GM21423 (cell line): ENCODE measurements at regions not wholly inside any gene's neighbourhood (a gene's known extent, or its start where the extent isn't known, plus 50 kb on each side); places are given as distances from the start of the nearest gene placed in this dataset.
"Not testable (repeated sequence)": the region's sequence is repeated elsewhere in the genome, so short reads cannot be mapped to it uniquely, and the experiment has no call there.

ENCODE experiments used
- ATAC-seq: cut with Tn5 transposase; IDR thresholded peaks from one replicate; pipeline ENCODE4 v1.9.1; 2021; ENCODE audit warnings: mild to moderate bottlenecking, moderate library complexity; ENCODE audit not compliant: unreplicated experiment

DNA sequence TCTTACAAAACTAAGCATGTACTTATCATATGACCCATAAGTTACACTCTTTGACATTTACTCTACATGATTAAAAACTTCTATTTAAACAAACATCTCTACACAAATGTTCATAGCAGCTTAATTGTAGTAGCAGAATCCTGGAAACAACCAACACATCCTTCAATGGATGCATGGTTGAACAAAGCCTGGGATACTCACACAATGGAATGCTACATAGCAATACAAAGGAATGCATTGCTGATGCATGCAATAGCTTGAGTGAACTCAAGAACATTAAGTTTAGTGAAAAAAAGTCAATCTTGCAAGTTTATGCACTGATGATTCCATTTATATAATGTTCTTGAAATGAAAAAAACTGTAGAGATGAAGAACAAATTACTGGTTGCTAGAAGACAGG lies 686.9 kb downstream of the LRRIQ3 start:
- ATAC-seq = no peak

DNA sequence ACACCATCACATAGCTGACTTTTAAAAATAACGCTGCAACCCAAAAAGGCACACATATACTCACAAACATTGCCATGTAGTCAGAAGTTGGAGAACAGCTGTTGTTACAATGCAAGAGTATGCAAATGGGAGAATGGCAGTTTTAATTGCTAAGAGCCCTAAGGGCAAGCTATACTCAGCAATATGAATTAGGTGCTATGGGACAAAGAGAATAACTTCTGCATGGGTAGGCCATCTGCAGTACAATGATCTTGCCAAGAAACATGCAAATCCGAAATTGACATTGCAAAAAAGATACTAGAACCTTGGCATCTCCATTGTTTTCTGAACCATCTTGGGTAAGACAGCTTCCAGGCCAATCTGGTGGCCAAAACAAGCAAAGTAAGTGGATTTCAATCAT lies 697.8 kb downstream of the LRRIQ3 start:
- ATAC-seq = no peak

DNA sequence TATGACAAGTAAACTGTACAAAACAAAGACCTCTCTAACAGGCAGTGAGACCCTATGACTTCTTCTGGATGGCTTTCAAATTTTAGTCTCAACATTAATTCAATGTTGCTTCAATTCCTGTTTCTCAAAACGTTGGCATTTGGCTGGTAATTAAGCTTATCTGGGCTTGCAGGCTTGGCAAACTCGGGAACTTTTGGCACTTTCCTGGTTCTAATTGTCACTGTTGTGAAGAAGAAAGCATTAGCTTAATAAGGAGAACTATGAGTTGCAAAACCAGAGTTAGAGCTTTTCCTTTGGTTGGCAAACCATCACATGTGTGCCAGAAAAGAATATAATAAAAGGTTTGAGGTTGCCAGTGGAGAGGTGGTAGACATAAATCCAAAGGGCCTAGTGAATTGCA lies 698.3 kb downstream of the LRRIQ3 start:
- ATAC-seq = no peak

DNA sequence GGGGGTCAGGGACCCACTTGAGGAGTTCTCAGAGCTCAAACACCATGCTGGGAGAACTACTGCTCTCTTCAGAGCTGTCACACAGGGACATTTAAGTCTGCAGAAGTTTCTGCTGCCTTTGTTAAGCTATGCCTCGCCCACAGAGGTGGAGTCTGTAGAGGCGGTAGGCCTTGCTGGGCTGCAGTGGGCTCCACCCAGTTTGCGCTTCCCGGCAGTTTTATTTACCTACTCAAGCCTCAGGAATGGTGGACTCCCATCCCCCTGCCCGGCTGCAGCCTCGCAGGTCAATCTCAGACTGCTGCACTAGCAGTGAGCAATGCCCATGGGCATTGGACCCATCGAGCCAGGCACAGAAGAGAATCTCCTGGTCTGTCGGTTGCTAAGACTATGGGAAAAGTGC lies 706.4 kb downstream of the LRRIQ3 start:
- no peak for ATAC-seq

DNA sequence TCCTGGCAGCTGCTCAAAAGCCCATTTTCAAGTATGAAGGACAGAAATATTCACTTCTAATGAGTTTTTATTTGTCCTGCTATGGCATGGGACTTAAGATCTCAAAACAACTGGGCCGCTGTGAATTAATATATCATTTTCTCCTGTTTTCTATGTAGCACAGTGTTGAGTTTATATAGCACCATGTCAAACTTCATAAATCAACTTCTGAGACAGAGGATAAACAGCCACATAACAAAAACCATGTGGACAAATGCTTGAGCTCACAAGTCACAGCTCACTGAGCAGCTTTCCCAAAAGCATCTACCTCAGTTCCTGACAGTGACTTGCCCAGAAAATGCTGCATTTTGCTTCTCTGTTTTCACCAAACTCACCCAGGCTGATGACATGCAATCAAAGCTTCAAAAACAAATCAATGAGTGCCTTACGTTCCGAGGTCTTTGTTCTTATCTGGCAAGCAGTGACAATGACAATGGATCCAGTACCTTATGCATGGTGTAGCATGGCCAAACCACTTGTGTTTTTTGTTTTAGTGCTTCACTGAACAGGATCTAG lies 722.6 kb downstream of the LRRIQ3 start:
- ATAC-seq = no peak

DNA sequence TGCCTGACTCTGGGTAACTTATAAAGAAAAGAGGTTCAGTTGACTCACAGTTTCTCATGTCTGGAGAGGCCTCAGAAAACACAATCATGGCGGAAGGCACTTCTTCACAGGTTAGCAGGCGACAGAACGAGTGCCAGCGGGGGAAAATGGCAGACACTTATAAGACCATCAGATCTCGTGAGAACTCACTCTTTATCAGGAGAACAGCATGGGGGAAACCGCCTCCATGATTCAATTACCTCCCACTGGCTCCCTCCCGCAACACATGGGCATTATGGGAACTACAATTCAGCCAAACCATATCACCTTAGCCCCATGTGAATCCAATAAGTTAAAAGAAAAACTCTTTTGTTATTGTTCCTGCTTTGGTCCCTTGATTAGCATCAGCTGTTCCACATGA lies 725.2 kb downstream of the LRRIQ3 start:
- ATAC-seq = no peak

DNA sequence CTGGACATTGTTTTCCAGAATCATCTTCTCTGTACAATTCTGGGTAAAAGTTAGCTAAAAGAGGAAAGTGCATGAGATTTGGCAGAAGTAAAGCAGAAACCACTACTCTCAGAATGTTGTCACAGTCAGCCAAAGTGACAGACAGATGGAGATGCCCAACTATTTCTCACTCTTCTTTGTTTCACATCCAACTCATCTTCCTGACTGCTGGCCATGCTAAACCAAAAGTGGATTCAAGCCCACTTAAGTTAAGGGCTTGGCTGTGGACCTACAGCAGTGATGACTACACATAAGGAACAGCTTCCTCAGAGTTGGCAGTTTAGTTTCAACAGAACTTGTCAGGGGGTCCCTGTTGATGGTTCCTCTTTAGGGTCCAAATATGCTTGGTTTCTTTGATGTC lies 730.2 kb downstream of the LRRIQ3 start:
- ATAC-seq = no peak

DNA sequence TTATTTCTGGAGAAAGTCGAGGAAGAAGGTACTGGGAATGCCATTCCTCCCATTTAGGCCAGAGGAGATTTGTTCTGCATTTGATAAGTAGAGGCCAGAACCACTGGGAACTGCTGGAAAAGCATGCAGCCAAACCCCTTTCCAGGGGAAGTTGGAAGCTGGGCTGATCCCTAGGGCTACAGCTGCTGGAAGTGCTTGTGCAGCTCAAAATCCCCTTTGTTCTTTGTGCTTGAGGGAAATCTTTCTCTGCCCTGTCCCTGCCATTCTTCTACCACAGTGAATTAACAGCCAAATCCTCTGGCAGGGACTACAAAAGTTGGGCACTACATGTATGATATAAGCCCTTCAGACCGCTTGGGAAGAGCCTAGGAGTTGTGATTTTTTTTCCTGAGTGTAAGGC lies 734.1 kb downstream of the LRRIQ3 start:
- ATAC-seq = no peak

DNA sequence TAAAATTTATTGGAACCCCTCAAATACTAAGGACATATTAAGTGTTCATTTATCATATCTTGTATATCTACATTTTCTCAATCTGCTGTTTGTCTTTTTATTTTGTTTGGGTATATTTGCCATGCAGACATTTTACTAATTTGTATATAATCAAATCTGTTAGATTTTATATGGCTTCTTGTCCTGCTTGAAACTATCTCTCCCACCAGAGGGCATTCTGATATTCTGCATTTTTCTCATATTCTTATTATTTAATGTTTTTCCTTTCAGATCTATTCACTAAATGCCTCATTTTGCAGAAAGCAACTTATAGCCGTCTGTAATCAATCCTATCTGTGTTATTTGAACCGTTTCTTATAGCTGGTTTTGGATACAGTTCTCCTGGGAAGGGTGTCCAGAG lies 745.5 kb downstream of the LRRIQ3 start:
- no peak for ATAC-seq

DNA sequence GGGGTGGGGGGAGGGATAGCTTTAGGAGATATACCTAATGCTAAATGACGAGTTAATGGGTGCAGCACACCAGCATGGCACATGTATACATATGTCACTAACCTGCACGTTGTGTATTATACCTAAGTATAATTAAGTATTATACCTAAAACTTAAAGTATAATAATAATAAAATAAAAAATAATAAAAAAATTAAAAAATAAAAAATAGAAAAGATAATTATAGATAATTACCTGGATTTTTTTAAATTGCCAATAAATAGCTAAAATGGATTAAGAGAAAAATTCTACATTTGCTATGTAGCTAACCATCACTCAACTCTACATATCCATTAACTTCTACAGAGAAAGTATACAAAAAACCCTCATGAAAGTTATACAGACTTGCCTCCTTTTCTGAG lies 747.3 kb downstream of the LRRIQ3 start:
- ATAC-seq = not testable (repeated sequence)

DNA sequence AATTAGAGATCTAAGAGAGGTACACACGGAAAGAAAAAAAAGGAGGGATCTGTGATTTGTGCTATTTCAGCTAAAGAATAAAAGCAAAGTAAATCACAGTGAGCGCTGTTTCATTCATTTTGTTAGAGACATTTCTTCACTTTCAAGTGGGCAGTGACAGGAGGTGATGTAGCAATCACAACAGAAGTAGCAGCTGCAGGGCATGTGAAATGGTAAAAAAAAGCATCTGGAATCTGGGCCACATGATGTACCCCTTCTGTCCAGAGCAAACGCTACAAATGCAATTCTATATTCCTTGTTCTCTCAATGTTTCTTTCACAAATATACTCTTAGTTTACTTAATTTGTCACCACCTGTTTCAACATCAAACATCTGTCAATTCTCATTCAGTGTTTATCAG lies 786.5 kb downstream of the LRRIQ3 start:
- ATAC-seq = no peak

DNA sequence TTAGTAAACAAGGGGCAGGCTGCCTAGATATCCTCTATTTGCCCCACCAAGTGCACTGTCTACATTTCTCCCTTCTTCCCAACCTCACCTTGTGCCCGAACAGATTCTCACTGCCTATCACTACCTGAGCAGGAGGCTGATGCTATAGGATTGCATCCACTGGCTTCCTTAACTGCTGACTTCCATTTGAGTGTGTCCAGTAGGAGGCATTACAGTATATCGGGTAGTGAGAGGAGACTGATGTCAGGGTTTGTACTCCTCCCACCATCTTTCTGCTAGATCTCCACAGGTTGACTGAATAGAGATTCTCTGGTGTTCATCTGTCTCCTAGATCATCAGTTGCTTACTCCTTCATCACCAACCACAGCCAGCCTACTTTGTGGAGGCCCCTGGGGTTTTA lies 796.3 kb downstream of the LRRIQ3 start:
- no peak for ATAC-seq

DNA sequence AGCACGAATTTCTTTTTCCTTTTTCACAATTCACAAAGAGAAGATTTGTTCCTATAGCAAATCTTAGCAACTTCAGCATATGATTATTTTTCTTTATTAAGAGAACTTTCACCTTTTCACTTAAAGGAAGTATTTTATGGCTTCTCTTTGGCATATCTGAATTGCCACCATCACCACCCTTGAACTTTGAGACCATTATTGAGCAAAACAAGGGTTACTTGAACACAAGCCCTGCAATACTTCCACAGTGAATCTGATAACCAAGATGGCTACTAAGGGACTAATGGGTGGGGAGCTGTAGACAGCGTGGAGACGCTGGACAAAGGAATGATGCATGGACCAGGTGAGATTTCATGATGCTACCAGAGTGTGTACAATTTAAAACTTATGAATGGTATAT lies 815.0 kb downstream of the LRRIQ3 start:
- ATAC-seq = no peak

DNA sequence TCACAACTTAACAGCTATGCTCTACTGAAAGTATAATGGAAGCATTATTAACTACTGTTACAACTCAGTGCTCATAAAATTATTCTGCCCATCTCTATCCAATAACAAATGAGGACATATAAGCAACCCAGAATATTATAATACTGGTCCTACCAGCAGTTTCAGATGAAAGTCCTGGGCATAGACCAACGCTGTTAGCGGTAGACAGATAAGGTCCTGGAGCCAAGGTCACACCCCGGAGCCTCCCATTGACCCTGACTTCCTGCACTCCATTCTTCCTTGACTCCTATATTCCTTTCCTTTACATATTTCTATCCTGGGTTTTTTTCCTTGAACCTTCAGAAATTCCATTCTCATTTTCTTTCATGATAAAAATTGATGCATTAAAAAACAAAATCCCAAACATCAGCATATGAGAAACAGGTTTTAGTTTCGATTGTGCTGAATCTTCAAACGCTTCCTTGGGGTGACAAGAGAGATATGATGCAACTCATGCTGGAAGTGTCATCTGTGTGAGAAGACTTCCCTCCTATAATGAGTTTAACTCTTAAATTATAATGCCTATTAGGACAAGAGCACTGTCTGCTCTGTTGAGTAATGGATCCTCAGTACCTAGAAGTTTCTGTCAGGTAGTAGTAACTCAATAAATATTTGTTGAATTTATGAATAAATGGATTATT lies 831.1 kb downstream of the LRRIQ3 start:
- no peak for ATAC-seq

DNA sequence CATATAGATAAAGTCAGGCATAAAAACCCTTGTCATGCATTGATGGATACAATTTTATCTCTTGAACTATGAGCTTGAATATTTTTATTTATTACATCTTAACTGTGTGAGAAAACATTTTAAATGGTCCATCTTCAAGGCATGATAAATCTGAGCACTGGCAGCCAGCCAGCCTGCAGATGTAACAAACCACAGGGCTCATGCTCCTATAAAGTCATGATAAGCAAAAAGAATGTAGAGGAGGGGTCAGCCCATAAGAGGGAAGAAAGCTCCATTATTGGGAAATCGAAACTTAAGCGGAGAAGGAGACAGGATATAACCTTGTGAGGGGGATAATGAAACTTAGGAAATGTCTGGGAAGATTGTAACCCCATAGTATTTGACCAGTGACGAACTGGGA lies 839.0 kb downstream of the LRRIQ3 start:
- ATAC-seq = no peak

DNA sequence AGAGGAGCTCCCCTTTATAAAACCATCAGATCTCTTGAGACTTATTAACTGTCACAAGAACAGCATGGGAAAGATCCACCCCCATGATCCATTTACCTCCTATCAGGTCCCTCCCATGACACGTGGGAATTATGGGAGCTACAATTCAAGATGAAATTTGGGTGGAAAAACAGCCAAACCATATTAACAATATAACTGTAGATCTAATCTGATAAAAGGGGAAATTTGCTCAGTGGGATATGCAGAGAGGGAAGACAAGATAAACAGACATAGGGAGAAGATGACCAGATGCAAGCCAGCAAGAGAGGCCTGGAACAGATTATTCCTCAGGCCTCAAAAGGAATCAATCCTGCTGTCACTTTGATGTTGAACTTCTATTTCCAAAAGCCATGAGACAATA lies 841.5 kb downstream of the LRRIQ3 start:
- no peak for ATAC-seq

DNA sequence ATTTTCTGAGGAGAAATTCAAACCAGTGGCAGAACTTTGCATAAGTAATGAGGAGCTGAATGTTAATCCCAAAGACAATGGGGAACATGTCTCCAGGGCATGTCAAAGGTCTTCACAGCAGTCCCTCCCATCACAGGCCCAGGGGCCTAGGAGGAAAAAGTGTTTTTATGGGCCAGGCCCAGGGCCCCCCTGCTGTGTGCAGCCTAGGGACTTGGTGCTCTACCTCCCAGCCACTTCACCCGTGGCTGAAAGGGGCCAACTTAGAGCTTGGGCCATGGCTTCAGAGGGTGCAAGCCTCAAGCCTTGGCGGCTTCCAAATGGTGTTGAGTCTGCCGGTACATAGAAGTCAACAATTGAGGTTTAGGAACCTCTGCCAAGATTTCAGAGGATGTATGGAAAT lies 854.0 kb downstream of the LRRIQ3 start:
- ATAC-seq = no peak

DNA sequence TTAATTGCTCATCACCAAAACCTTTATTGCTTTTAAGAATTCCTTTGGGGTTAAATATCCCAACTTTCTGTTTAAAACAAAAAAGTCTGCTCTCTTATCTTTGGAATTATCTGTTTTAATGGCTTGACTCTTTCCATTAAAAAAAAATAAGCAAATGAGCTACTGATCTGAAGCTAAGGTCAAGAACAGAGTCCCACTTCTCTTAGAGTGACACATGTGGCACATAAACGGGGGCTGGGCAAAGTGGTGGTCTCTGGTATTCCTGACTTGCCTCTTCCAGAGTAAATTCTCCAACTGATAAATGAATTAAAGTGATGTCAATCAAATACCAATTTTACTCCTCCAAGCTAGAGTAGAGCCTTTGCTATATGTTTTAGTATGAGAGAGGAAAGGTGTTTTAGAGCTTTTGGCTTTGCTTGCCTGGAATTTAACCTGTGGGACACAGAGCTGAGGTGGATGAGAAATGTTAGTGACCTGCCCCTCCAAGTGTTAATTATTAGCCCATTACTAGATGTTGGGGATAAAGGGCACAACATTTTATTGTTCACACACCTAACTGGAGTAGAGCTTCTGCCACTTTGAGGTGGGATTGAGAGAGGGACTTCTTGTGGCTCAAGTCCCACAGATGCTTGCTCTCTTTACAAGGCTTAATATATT lies 864.0 kb downstream of the LRRIQ3 start:
- ATAC-seq = no peak

DNA sequence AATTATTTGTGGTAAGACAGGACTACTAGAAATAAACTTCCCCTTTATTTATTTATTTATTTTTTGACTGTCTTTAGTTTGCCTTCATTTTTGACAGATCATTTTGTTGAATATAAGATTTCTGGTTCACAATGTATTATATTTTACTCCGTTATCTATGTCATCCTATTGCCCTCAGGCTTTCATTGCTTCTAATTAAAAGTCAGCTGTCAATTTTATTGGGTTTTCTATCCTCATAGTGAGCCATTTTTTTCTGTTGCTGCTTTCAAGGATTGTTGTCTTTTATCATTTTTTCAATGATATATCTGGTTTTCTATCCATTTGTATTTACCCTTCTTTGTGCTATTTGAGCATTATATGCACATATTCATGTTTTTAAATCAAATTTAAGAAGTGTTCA lies 866.2 kb downstream of the LRRIQ3 start:
- ATAC-seq = no peak

DNA sequence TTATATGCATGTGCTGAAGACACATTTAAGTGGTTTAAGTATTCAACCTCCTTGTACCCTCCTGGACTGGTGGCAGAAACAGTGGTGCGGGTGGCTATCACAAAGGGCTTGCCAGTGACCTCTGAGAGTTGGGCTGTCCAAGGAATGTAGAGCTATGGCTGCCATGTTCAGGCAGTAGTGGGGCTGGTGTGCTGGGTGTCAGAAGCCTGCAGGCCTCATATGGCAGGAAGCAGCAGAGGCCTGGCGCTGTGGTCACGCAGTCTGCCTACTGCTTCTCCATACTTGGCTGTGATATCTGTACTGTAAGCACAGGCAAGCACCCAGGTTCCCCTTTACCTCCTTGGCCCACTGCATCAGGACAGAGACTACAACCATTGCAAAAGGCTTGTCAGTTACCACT lies 870.0 kb downstream of the LRRIQ3 start:
- no peak for ATAC-seq

DNA sequence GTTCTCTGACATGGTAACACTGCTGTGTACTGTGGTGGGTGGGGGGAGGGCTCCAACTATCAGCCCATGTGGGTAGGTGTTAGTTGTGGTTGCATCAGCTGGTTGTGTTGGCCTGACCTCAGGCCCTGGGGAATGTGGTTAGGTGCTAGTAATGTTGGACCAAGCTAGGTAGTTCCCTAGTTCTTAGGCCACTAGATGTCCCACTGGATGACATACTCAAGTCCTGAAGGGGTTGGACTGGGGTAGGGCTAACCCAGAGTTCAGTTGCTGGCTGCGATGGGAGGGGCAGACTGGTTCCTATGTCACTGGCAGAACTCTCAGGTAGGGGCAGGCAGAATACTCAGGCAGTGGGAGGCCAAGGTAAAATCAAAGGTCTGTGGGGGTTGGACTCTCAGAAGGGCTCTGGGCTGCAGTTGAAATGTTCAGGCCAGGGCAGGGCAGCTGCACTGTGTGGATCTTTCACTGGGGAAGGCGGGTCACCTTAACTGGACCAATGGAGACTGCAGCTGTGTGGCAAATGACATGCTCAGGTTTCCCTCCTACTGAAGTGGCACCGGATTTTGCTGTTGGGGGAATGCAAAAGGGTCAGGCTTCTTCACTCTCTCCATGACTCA lies 870.7 kb downstream of the LRRIQ3 start:
- ATAC-seq = no peak

DNA sequence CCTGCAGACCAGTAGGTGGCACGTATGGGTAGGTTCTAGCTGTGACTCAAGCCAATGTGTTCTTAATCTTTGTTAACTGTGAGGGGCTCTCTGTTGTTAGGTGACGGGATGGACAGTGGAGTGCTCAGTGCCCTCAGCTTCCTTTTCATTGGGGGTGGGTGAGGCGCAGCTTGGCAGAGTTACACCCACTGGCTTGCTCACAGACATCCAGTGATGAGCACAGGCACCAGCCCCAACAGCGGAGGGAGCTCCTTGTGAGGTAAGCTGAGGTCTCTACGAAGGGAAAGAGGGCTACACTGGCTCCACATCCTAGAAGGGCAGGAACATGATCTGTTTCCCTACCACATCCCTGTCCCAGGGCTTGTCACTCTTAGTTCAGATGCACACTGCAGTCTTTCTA lies 871.3 kb downstream of the LRRIQ3 start:
- ATAC-seq = no peak
